ENCODE measurements at regions not wholly inside any gene's neighbourhood (a gene's known extent, or its start where the extent isn't known, plus 50 kb on each side); places are given as distances from the start of the nearest gene placed in this dataset.

- peak; percentile 26; the same call in 1 of the 2 replicates for TF ChIP-seq CTCF (conservative IDR thresholded peaks at IDR 0.05; ENCODE audit: low read length)
- DNase-seq (ENCODE audit: low read depth), result no peak
- H3K4me3 ChIP-seq (ENCODE audit: low read length), result no peak overlapping the region
Measured at GRCh38 chr5:41641621-41642020, 131.2 kb upstream of the PLCXD3 start.

- TF ChIP-seq CTCF (conservative IDR thresholded peaks at IDR 0.05; ENCODE audit: low read length), result no peak
- H3K4me3 ChIP-seq (ENCODE audit: low read length), result no peak overlapping the region
- DNase-seq (ENCODE audit: low read depth), result no peak
Measured at GRCh38 chr5:41638685-41639084, 128.3 kb upstream of the PLCXD3 start.

GRCh38 chr5:41637869-41638268 lies 127.5 kb upstream of the PLCXD3 start:
- no peak for DNase-seq (ENCODE audit: low read depth)
- no peak overlapping the region for H3K4me3 ChIP-seq (ENCODE audit: low read length)
- peak; percentile 41 for TF ChIP-seq CTCF (conservative IDR thresholded peaks at IDR 0.05; ENCODE audit: low read length)

GRCh38 chr5:41637424-41637823 lies 127.0 kb upstream of the PLCXD3 start:
- TF ChIP-seq CTCF (conservative IDR thresholded peaks at IDR 0.05; ENCODE audit: low read length), result no peak
- DNase-seq (ENCODE audit: low read depth), result no peak
- H3K4me3 ChIP-seq (ENCODE audit: low read length), result no peak overlapping the region

- TF ChIP-seq CTCF (conservative IDR thresholded peaks at IDR 0.05; ENCODE audit: low read length), result peak; percentile 37
- peak; percentile 9 for DNase-seq (ENCODE audit: low read depth)
- H3K4me3 ChIP-seq (ENCODE audit: low read length), result no peak overlapping the region
Measured at GRCh38 chr5:41636605-41637004, 126.2 kb upstream of the PLCXD3 start.

- DNase-seq (ENCODE audit: low read depth), result no peak
- no peak for TF ChIP-seq CTCF (conservative IDR thresholded peaks at IDR 0.05; ENCODE audit: low read length)
- H3K4me3 ChIP-seq (ENCODE audit: low read length), result no peak overlapping the region
Measured at GRCh38 chr5:41629897-41630296, 119.5 kb upstream of the PLCXD3 start.

GRCh38 chr5:41625571-41625970 lies 115.2 kb upstream of the PLCXD3 start:
- TF ChIP-seq CTCF (conservative IDR thresholded peaks at IDR 0.05; ENCODE audit: low read length), result no peak

More at GRCh38 chr5:41625571-41625970, 115.2 kb upstream of the PLCXD3 start:
- H3K4me3 ChIP-seq (ENCODE audit: low read length), result no peak overlapping the region
- no peak for DNase-seq (ENCODE audit: low read depth)

Data from AG10803 (cell line).